ENCODE measurements at regions not wholly inside any gene's neighbourhood (a gene's known extent, or its start where the extent isn't known, plus 50 kb on each side); places are given as distances from the start of the nearest gene placed in this dataset.

DNA sequence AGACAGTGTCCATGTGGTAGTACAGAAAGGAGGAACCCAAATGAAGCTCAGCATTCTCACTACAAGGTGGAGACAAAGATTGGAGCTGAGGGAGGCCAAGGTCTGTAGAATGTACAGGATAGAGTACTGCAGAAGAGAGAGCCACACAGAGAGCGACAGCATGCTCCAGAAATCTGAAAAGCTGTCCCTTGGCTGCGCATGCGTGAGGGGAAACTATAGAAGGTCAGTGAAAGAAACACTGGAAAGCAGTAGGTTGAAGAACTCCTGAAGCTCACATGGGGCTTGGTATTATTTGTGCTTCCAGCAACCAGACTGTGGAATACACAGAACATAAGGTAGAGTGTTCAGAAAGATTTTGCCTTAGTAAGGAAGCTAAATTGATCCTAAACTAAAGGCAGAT lies 142.5 kb downstream of the TXNL1 start:
- no peak for TF ChIP-seq GATA3 (IDR thresholded peaks at IDR 0.05; ENCODE audit: low read depth, low read length)
- no peak for TF ChIP-seq GATA2 (IDR thresholded peaks at IDR 0.05; ENCODE audit: low read depth, low read length)

All from SH-SY5Y (cell line).